A549 (cell line): ENCODE measurements at regions not wholly inside any gene's neighbourhood (a gene's known extent, or its start where the extent isn't known, plus 50 kb on each side); places are given as distances from the start of the nearest gene placed in this dataset.

ENCODE experiments used
- CEBPB ChIP-seq, 2 experiments: fragments of >200 bp in 1 of 2; sonication (Bioruptor Twin) in 1 of 2; formaldehyde crosslinking in 1 of 2; IDR thresholded peaks; 2 replicates each; pipeline ENCODE4 v1.6.1; 2012 to 2016
- CHD2 ChIP-seq: fragments of 150-350 bp; IDR thresholded peaks from 2 replicates; pipeline ENCODE4 v1.6.1; 2014; ENCODE audit warnings: low read length; ENCODE audit not compliant: partially characterized antibody
- CTCF ChIP-seq: fragments of >200 bp; sonication (Bioruptor Twin); formaldehyde crosslinking; IDR thresholded peaks from 3 replicates; pipeline ENCODE4 v1.5.1; 2016
- HOXA7 ChIP-seq: fragments of 250-450 bp; sonication (Bioruptor Pico); IDR thresholded peaks from 2 replicates; pipeline ENCODE4 v1.5.0; 2020; ENCODE audit warnings: mild to moderate bottlenecking, moderate library complexity
- POLR2A ChIP-seq: IDR thresholded peaks from 2 replicates; pipeline ENCODE4 v1.6.1; 2012; ENCODE audit warnings: mild to moderate bottlenecking, low read length
- RCOR1 ChIP-seq: fragments of 150-350 bp; IDR thresholded peaks from 2 replicates; pipeline ENCODE4 v1.6.1; 2014; ENCODE audit warnings: antibody characterized with exemption, low read length, low read depth
- RNF2 ChIP-seq: fragments of 200-600 bp; sonication (generic); IDR thresholded peaks from 2 replicates; pipeline ENCODE4 v1.6.1; 2016; ENCODE audit warnings: low read depth, mild to moderate bottlenecking, antibody characterized with exemption, moderate library complexity, borderline replicate concordance
- TP53 ChIP-seq: fragments of 250-450 bp; sonication (Bioruptor Pico); IDR thresholded peaks from 2 replicates; pipeline ENCODE4 v1.5.0; 2021; ENCODE audit warnings: mild to moderate bottlenecking, moderate library complexity

GRCh38 chr9:108441251-108441650 is 414.5 kb downstream of the ACTL7B start:
- TF ChIP-seq HOXA7 (CRISPR knock-in tag) (no peak), POLR2A (no peak), RNF2 (no peak), TP53 (CRISPR knock-in tag) (no peak), CTCF (no peak), CHD2 (no peak), RCOR1 (no peak), CEBPB (IDR thresholded peaks at IDR 0.05) (no peak)
